Ascending aorta (tissue), 2 donors: ENCODE measurements at regions not wholly inside any gene's neighbourhood (a gene's known extent, or its start where the extent isn't known, plus 50 kb on each side); places are given as distances from the start of the nearest gene placed in this dataset.
"Not testable (repeated sequence)": the region's sequence is repeated elsewhere in the genome, so short reads cannot be mapped to it uniquely, and the experiment has no call there.

Experiments
- DNase-seq, 2 donors: peaks; one replicate each; pipeline ENCODE4 v3.0.0-alpha.2; 2019; ENCODE audit warnings: low spot score in 2 of 2
- H3K27ac ChIP-seq, 2 donors: fragments of 200-600 bp; sonication (generic); one replicate each; pipeline ENCODE4 v1.5.1; 2016 to 2017; ENCODE audit warnings: mild to moderate bottlenecking in 1 of 2
- H3K27me3 ChIP-seq: fragments of 200-600 bp; sonication (generic); one replicate; pipeline ENCODE4 v1.5.1; 2017
- H3K36me3 ChIP-seq, 2 donors: fragments of 200-600 bp; sonication (generic); one replicate each; pipeline ENCODE4 v1.5.1; 2016
- H3K4me1 ChIP-seq, 2 donors: fragments of 200-600 bp; sonication (generic); one replicate each; pipeline ENCODE4 v1.5.1; 2016 to 2017; ENCODE audit warnings: mild to moderate bottlenecking in 1 of 2
- H3K4me3 ChIP-seq, 2 donors: fragments of 200-600 bp; sonication (generic); one replicate each; pipeline ENCODE4 v1.5.1; 2016 to 2017; ENCODE audit warnings: mild to moderate bottlenecking in 1 of 2
- H3K9me3 ChIP-seq, 2 donors: fragments of 200-600 bp; sonication (generic); one replicate each; pipeline ENCODE4 v1.5.1; 2016
- CTCF ChIP-seq, 3 experiments: fragments of 200-600 bp in 2 of 3; fragments of 450-650 bp in 1 of 3; sonication (generic) in 2 of 3; IDR thresholded peaks; one replicate each; pipeline ENCODE4 v1.5.1; 2016 to 2019; ENCODE audit warnings: antibody characterized with exemption in 3 of 3, mild to moderate bottlenecking in 1 of 3, moderate library complexity in 1 of 3
- intact Hi-C: fragments of 100-400 bp; cut with DNase I; formaldehyde crosslinking; loops from one replicate; pipeline ENCODE4 v1.15.1; 2023

DNA sequence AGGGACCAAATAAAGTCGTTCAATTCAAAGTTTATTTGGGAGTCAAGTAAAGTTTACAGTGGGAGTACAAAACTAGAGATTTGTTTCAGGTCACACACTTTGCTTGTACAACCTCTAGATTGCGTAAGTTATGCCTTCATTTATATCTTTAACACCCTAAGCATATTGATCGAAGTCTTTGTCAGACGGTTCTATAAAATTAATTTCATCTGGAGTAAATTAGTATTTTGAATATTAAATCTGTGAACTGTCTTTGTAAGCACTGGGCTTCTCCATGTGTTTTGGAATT is 119.7 kb downstream of the ACAA2 start:
- no peaks in the 10 kb centered on the region for H3K27me3 ChIP-seq
- no peaks in the 10 kb centered on the region for H3K9me3 ChIP-seq
- no peaks in the 10 kb centered on the region for H3K36me3 ChIP-seq
- H3K4me1 ChIP-seq = no peaks in the 10 kb centered on the region
- no peak overlapping the region for H3K27ac ChIP-seq
- no peak for TF ChIP-seq CTCF (IDR thresholded peaks at IDR 0.05)
- H3K4me3 ChIP-seq = no peak overlapping the region
- intact Hi-C loops = no loop called here
- DNase-seq = no peak

GRCh38 chr18:49692906-49693716 is 120.2 kb downstream of the ACAA2 start:
- no peak for DNase-seq
- Histone ChIP-seq H3K27ac (no peak overlapping the region), H3K4me3 (no peak overlapping the region), H3K27me3 (no peaks in the 10 kb centered on the region), H3K4me1 (no peaks in the 10 kb centered on the region), H3K36me3 (no peaks in the 10 kb centered on the region), H3K9me3 (no peaks in the 10 kb centered on the region)
- no peak for TF ChIP-seq CTCF (IDR thresholded peaks at IDR 0.05)
- intact Hi-C loops = no loop called here

DNA sequence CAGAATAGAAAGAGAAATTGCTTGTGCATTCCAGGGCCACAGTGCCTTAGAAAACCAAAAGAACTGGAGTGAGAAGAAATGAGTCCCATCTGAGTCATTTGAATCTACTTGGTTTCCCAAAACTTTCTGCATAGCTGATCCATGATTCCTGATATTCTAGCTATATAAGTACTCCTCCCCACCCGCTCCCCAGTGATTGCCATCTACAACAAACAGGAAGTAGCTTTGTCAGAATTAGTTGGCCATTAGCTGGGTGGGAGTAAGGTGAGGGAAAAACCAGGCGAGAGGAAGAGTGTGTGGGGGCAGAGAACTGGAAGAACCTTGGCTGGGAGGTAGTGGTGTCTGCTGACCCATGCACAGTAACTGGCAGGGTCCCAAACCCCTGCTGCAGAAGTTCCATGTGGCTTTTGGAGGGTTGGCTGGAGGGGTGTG is 122.1 kb downstream of the ACAA2 start:
- H3K27ac ChIP-seq = no peak overlapping the region
- intact Hi-C loops = no loop called here
- no peak for DNase-seq
- no peak overlapping the region for H3K4me3 ChIP-seq
- H3K36me3 ChIP-seq = no peaks in the 10 kb centered on the region
- H3K4me1 ChIP-seq = no peaks in the 10 kb centered on the region
- no peaks in the 10 kb centered on the region for H3K9me3 ChIP-seq
- no peaks in the 10 kb centered on the region for H3K27me3 ChIP-seq
- TF ChIP-seq CTCF (IDR thresholded peaks at IDR 0.05) = no peak

DNA sequence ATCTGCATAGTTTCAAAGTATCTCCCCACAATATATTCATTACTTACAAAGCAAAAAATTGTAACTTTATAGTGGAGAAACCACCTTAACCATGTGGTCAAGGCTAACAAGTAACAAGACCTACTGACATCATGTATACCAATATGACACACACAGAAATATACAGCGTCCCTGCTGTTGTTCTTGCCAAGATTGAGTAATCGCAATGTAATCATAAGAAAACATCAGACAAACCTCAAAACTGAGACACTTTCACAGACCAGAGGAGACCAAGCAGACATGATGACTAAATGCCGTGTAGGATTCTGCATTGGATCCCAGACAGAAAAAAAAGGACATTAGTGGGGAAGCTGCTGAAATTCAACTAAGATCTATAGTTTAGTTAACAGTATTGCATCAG is 123.0 kb downstream of the ACAA2 start:
- Histone ChIP-seq H3K4me1 (no peaks in the 10 kb centered on the region), H3K36me3 (no peaks in the 10 kb centered on the region), H3K27me3 (no peaks in the 10 kb centered on the region), H3K4me3 (no peak overlapping the region), H3K27ac (no peak overlapping the region), H3K9me3 (no peaks in the 10 kb centered on the region)
- no peak for DNase-seq
- TF ChIP-seq CTCF (IDR thresholded peaks at IDR 0.05) = no peak
- intact Hi-C loops = no loop called here

DNA sequence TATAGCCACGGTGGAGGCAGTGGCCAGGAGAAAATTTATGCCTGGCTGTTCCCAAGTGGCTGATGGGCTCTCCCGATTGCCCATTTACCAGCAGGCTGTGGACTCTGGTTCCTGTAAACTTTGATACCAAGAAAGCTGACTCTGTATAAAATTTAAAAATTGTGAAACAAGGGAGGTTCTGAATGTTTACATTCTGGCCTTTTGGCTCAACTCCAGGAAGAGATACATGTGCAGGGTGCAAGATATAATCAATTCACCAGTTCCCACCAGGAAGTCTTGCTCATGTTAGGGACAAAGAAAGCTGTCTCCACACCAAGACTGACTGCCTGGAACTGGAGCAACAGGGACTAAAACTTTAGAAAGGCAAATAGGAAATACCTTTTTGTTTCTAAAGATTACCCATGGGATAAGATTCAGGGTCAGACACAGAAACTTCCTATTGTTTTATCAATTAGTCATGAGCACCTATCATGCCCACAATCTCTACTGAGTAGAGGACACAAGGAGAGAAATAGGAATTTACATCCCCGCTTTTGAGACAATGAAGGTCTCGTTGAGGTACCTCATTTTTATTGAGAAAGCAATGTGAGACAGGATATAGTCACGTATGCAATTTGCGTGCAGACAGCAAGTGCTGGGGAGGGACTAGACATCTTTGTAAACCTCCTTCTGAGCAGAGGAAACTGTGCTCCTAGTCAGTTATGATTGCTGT is 123.5 kb downstream of the LIPG start:
- Histone ChIP-seq H3K4me3 (no peak overlapping the region), H3K27me3 (no peaks in the 10 kb centered on the region), H3K27ac (no peak overlapping the region), H3K9me3 (no peaks in the 10 kb centered on the region), H3K4me1 (no peaks in the 10 kb centered on the region), H3K36me3 (no peaks in the 10 kb centered on the region)
- DNase-seq = no peak
- no peak for TF ChIP-seq CTCF (IDR thresholded peaks at IDR 0.05)
- intact Hi-C loops = no loop called here

GRCh38 chr18:49682803-49683190 is 120.9 kb downstream of the LIPG start:
- H3K27me3 ChIP-seq, H3K36me3 ChIP-seq, DNase-seq, H3K4me1 ChIP-seq, H3K27ac ChIP-seq, H3K9me3 ChIP-seq, intact Hi-C loops, H3K4me3 ChIP-seq: not testable (repeated sequence)
